Keratinocyte (primary cell): ENCODE measurements at regions not wholly inside any gene's neighbourhood (a gene's known extent, or its start where the extent isn't known, plus 50 kb on each side); places are given as distances from the start of the nearest gene placed in this dataset.

Source experiments
- DNase-seq: peaks from one replicate; pipeline ENCODE4 v3.0.0-alpha.2; 2011; ENCODE audit warnings: low read depth, missing footprints, low spot score
- FAIRE-seq: peaks from 2 replicates; lab custom pipeline; 2011; peaks lifted over from hg19 to GRCh38; lab: Jason Lieb, UNC
- H2AFZ ChIP-seq: 2 replicates; pipeline ENCODE4 v1.6.0; 2012; ENCODE audit warnings: low read length, control low read depth, inconsistent platforms; ENCODE audit not compliant: control insufficient read depth
- H3K27ac ChIP-seq: 2 replicates; pipeline ENCODE4 v1.5.1; 2011; ENCODE audit warnings: low read length; ENCODE audit not compliant: control insufficient read depth, insufficient read depth
- H3K27me3 ChIP-seq: 3 replicates; pipeline ENCODE4 v1.6.0; 2011; ENCODE audit warnings: low read length; ENCODE audit not compliant: control insufficient read depth, insufficient read depth; ENCODE audit errors: extremely low read depth
- H3K36me3 ChIP-seq, 2 experiments: 2 replicates in 1 of 2; 3 replicates in 1 of 2; pipeline ENCODE4 v1.5.1; 2011; ENCODE audit warnings: low read length in 2 of 2, mild to moderate bottlenecking in 1 of 2; ENCODE audit not compliant: control insufficient read depth in 2 of 2, insufficient read depth in 2 of 2; ENCODE audit errors: extremely low read depth in 1 of 2
- H3K4me1 ChIP-seq: 3 replicates; pipeline ENCODE4 v1.5.1; 2011; ENCODE audit warnings: low read length; ENCODE audit not compliant: control insufficient read depth, insufficient read depth; ENCODE audit errors: extremely low read depth
- H3K4me2 ChIP-seq: 3 replicates; pipeline ENCODE4 v1.6.0; 2011; ENCODE audit warnings: low read depth, low read length; ENCODE audit not compliant: control insufficient read depth, insufficient read depth; ENCODE audit errors: extremely low read depth
- H3K4me3 ChIP-seq, 3 experiments: fragments of 200-600 bp in 1 of 3; sonication (generic) in 1 of 3; 2 replicates in 2 of 3; 3 replicates in 1 of 3; pipeline ENCODE4 v1.5.1; 2011 to 2016; ENCODE audit warnings: low read length in 3 of 3, mild to moderate bottlenecking in 3 of 3, control low read depth in 2 of 3, inconsistent platforms in 1 of 3, low read depth in 1 of 3, mixed read lengths in 1 of 3, mixed run types in 1 of 3, moderate library complexity in 1 of 3; ENCODE audit not compliant: control insufficient read depth in 2 of 3, insufficient read depth in 2 of 3; ENCODE audit errors: extremely low read depth in 1 of 3
- H3K79me2 ChIP-seq: 2 replicates; pipeline ENCODE4 v1.6.0; 2012; ENCODE audit warnings: low read length; ENCODE audit not compliant: control insufficient read depth, insufficient read depth
- H3K9ac ChIP-seq: 3 replicates; pipeline ENCODE4 v1.6.0; 2011; ENCODE audit warnings: low read length; ENCODE audit not compliant: control insufficient read depth, insufficient read depth; ENCODE audit errors: extremely low read depth
- H3K9me1 ChIP-seq: 3 replicates; pipeline ENCODE4 v1.6.0; 2011; ENCODE audit warnings: low read length; ENCODE audit not compliant: control insufficient read depth, insufficient read depth; ENCODE audit errors: extremely low read depth
- H3K9me3 ChIP-seq: 2 replicates; pipeline ENCODE4 v1.5.1; 2012; ENCODE audit warnings: low read depth, low read length; ENCODE audit not compliant: control insufficient read depth
- H4K20me1 ChIP-seq: 3 replicates; pipeline ENCODE4 v1.6.0; 2011; ENCODE audit warnings: low read length; ENCODE audit not compliant: control insufficient read depth, insufficient read depth; ENCODE audit errors: extremely low read depth
- EZH2 ChIP-seq: IDR thresholded peaks from one replicate; pipeline ENCODE4 v1.6.1; 2012; ENCODE audit warnings: inconsistent platforms, mild to moderate bottlenecking, low read length, moderate library complexity
- dilution Hi-C: fragments of 300-500 bp; cut with MboI; formaldehyde crosslinking; loops from one replicate; pipeline ENCODE4 v1.7.0; 2020; ENCODE audit warnings: low sequenced_read_pairs; ENCODE audit not compliant: extremely low pct_ligation_motif_present
- TF ChIP-seq, protein P1 (sequence below), 3 experiments: IDR thresholded peaks in 1 of 3; conservative IDR thresholded peaks in 1 of 3; optimal IDR thresholded peaks in 1 of 3; 2 replicates in 2 of 3; 3 replicates in 1 of 3; pipeline versions ENCODE3 to v1.5.1; 2011; ENCODE audit warnings: low read length in 3 of 3, mild to moderate bottlenecking in 3 of 3, moderate library complexity in 2 of 3, control low read depth in 1 of 3, inconsistent platforms in 1 of 3; ENCODE audit not compliant: insufficient read depth in 2 of 3; ENCODE audit errors: extremely low read depth in 1 of 3

DNA sequence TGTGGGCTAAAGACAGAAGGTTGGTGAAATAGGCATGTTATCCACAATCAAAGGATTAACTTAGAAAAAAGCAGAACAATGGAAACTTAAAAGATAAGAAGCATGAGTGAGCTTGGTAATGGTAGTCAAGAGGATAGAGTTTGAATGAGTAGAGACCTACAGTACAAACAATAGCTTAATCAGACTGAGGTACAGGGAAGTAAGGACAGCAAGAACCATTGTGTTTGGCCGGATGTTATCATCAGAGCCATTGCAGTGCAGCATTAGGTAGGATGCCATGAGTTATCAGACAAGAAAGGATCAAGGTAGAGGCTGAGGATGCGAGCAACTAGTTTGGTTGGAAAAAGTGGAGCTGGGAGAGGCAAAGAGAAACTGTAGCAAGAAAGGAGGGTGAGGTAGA, 353.3 kb upstream of the VSTM2A start:
- H3K36me3 ChIP-seq: no peaks in the 10 kb centered on the region
- H3K9me3 ChIP-seq: no peaks in the 10 kb centered on the region
- H2AFZ ChIP-seq: no peak overlapping the region
- H3K27ac ChIP-seq: no peak overlapping the region
- H3K9me1 ChIP-seq: no peaks in the 10 kb centered on the region
- no peak overlapping the region for H3K4me2 ChIP-seq
- no peak overlapping the region for H3K4me3 ChIP-seq
- H3K79me2 ChIP-seq: no peaks in the 10 kb centered on the region
- DNase-seq (no peak), FAIRE-seq (no peak)
- no peaks in the 10 kb centered on the region for H4K20me1 ChIP-seq
- no peak overlapping the region for H3K9ac ChIP-seq
- no peaks in the 10 kb centered on the region for H3K27me3 ChIP-seq
- TF ChIP-seq, protein P1, sequence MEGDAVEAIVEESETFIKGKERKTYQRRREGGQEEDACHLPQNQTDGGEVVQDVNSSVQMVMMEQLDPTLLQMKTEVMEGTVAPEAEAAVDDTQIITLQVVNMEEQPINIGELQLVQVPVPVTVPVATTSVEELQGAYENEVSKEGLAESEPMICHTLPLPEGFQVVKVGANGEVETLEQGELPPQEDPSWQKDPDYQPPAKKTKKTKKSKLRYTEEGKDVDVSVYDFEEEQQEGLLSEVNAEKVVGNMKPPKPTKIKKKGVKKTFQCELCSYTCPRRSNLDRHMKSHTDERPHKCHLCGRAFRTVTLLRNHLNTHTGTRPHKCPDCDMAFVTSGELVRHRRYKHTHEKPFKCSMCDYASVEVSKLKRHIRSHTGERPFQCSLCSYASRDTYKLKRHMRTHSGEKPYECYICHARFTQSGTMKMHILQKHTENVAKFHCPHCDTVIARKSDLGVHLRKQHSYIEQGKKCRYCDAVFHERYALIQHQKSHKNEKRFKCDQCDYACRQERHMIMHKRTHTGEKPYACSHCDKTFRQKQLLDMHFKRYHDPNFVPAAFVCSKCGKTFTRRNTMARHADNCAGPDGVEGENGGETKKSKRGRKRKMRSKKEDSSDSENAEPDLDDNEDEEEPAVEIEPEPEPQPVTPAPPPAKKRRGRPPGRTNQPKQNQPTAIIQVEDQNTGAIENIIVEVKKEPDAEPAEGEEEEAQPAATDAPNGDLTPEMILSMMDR (optimal IDR thresholded peaks at IDR 0.05 in 1 of 3, IDR thresholded peaks at IDR 0.05 in 1 of 3, conservative IDR thresholded peaks at IDR 0.05 in 1 of 3; ENCODE audit: extremely low read depth in 1 of 3, insufficient read depth in 2 of 3, low read length in 3 of 3): no peak
- TF ChIP-seq EZH2: no peak
- dilution Hi-C loops: no loop called here
- H3K4me1 ChIP-seq: no peaks in the 10 kb centered on the region

- peak; percentile 46 for FAIRE-seq
- H3K79me2 ChIP-seq: no peaks in the 10 kb centered on the region
- no peak overlapping the region for H3K4me3 ChIP-seq
- dilution Hi-C loops: no loop called here
- no peaks in the 10 kb centered on the region for H3K27me3 ChIP-seq
- no peak overlapping the region for H3K27ac ChIP-seq
- no peaks in the 10 kb centered on the region for H4K20me1 ChIP-seq
- no peaks in the 10 kb centered on the region for H3K36me3 ChIP-seq
- no peaks in the 10 kb centered on the region for H3K4me1 ChIP-seq
- no peaks in the 10 kb centered on the region for H3K9me1 ChIP-seq
- DNase-seq: no peak
- no peak for TF ChIP-seq EZH2
- TF ChIP-seq, protein P1 (optimal IDR thresholded peaks at IDR 0.05 in 1 of 3, IDR thresholded peaks at IDR 0.05 in 1 of 3, conservative IDR thresholded peaks at IDR 0.05 in 1 of 3; ENCODE audit: extremely low read depth in 1 of 3, insufficient read depth in 2 of 3, low read length in 3 of 3): no peak
- H3K9ac ChIP-seq: no peak overlapping the region
- H3K4me2 ChIP-seq: no peak overlapping the region
- H2AFZ ChIP-seq: no peak overlapping the region
- H3K9me3 ChIP-seq: no peaks in the 10 kb centered on the region
Observed at GRCh38 chr7:54189330-54189729, 352.8 kb upstream of the VSTM2A start.
